ENCODE measurements at regions not wholly inside any gene's neighbourhood (a gene's known extent, or its start where the extent isn't known, plus 50 kb on each side); places are given as distances from the start of the nearest gene placed in this dataset.

- no peak for DNase-seq
These were observed 57.1 kb upstream of the CITED2 start for GRCh38 chr6:139431602-139431956.

GRCh38 chr6:139430899-139431601 lies 56.6 kb upstream of the CITED2 start:
- no peak for DNase-seq

GRCh38 chr6:139429580-139430145 lies 55.2 kb upstream of the CITED2 start:
- no peak for DNase-seq

- DNase-seq: no peak
These were observed 52.8 kb upstream of the CITED2 start for GRCh38 chr6:139427199-139427598.

- DNase-seq: no peak
These were observed 52.3 kb upstream of the CITED2 start for GRCh38 chr6:139426795-139427194.

GRCh38 chr6:139425780-139426179 lies 51.3 kb upstream of the CITED2 start:
- DNase-seq: no peak

- no peak for DNase-seq
These were observed 49.7 kb upstream of the CITED2 start for GRCh38 chr6:139423971-139424667.
